Right ventricle myocardium inferior (tissue), 1 donor: ENCODE measurements at regions not wholly inside any gene's neighbourhood (a gene's known extent, or its start where the extent isn't known, plus 50 kb on each side); places are given as distances from the start of the nearest gene placed in this dataset.

Source experiments
- ATAC-seq: fragments of 200-7000 bp; cut with Tn5 transposase; one replicate; pipeline ENCODE4 v1.9.1; 2020; ENCODE audit warnings: mild to moderate bottlenecking, moderate library complexity
- DNase-seq: peaks from one replicate; pipeline ENCODE4 v3.0.0; 2021; ENCODE audit errors: missing footprints
- intact Hi-C: fragments of 100-400 bp; cut with DNase I; formaldehyde crosslinking; loops from one replicate; pipeline ENCODE4 v1.11.0; 2022
- donor health status: DM: no; HTN: yes; CAD: no; lungs with severe emphysema.

GRCh38 chrX:147679356-147680005 is 232.2 kb upstream of the FMR1 start:
- intact Hi-C loops, result no loop called here
- DNase-seq (no peak), ATAC-seq (no peak)

GRCh38 chrX:147680251-147680650 is 231.5 kb upstream of the FMR1 start:
- ATAC-seq (no peak), DNase-seq (no peak)
- intact Hi-C loops, result no loop called here

- intact Hi-C loops, result no loop called here
- ATAC-seq (no peak), DNase-seq (no peak)
These were observed 218.2 kb upstream of the FMR1 start for GRCh38 chrX:147693511-147693910.

- DNase-seq (no peak), ATAC-seq (no peak)
- intact Hi-C loops, result no loop called here
These were observed 212.7 kb upstream of the FMR1 start for GRCh38 chrX:147699061-147699460.

DNA sequence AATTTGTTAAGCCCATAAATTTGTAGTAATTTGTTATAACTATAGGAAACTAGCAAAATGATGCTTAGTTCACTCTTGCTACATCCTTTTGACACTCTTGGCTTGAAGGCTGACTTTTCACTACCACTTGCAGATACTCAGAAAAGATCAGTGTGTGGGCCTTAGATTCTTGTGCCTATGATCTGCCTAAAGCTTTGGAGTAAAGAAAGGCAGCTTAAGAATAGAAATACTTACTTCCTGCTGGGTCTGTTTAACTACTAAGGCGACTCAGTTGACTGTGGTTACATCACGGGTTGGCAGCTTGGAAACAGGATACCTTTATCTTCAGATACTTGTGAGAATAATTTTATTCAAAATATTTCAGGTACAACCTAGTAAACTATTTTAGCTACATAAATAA is 201.4 kb upstream of the FMR1 start:
- no peak for ATAC-seq
- no peak for DNase-seq
- intact Hi-C loops, result no loop called here

- intact Hi-C loops, result no loop called here
- ATAC-seq (no peak), DNase-seq (no peak)
These were observed 178.3 kb upstream of the FMR1 start for GRCh38 chrX:147733369-147733768.

DNA sequence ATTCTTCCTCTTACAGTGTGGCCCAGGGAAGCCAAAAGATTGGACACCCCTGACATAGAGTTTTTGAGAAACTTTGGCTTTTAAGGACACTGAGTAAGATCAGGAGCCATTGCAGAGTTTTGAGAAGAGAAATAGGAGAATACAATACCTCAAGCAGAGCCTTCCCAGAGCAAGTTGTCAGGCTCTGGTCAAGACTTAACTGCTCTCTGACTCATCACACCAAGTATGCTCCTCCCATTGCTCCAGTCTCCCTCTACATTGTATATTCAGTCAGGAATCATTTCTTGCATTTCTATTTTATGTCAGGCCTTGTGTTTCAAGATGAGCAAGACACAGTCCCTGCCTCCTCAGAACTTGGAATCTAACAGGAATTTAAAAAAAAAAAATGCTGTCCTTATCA is 176.4 kb upstream of the FMR1 start:
- ATAC-seq (no peak), DNase-seq (no peak)
- intact Hi-C loops, result no loop called here

DNA sequence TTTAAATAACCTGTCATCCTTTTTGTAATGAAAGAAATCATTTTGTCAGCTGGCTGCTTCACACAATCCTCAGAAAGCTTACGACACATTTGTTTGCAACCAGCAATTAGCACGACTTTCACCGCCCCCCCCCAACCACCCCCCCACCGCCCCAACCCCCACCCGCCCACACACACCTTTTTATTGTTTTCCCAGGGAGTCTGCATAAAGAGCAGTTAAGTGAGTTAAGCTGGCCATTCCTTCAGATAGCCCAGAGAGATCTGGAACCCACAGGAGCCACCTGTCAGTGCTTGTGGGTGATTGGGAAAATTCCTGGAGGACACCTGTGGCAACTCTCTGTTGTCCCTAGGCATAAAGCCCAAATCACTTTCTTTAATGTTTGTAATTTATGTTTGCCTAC is 175.7 kb upstream of the FMR1 start:
- intact Hi-C loops, result no loop called here
- DNase-seq, result no peak
- ATAC-seq, result no peak

- DNase-seq (no peak), ATAC-seq (no peak)
- intact Hi-C loops, result no loop called here
These were observed 174.0 kb upstream of the FMR1 start for GRCh38 chrX:147737690-147738089.

DNA sequence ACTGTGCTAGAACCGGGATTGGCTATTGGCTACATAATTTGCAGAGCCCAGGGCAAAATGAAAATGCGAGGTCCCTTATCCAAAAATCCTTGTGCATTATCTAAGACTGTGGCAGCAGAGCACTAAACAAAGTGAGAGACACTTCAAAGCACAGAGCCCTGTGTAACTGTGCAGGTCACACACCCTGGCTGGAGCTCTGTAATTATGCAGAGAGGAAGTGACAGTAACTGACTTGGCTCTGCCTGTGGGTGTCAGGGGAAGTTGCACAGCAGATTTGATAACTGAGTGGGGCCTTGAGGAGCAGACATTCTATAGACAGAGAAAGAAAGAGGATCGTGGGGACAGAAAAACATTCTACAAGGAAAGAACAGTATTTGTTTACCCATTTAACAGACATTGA is 173.5 kb upstream of the FMR1 start:
- intact Hi-C loops, result no loop called here
- no peak for ATAC-seq

GRCh38 chrX:147739196-147739595 is 172.5 kb upstream of the FMR1 start:
- intact Hi-C loops, result no loop called here

More for the DNA sequence above, 173.5 kb upstream of the FMR1 start:
- no peak for DNase-seq

DNA sequence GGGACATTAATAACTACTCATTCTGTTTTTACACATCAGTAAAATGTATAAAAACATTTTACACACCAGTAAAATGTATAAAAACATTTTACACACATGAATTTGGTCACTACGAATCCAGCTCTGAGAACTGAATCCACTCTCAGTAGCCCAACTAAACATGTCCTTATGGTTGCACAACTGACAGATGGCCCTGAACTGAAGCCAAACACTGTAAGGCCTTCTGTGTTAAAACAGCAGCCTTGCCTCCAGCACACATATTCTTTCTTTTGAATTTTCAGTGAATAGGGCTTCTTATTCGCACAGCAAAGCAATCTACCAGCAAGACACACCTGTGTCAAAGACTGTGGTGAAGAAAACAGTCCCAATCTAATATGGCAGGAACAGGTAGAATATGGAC is 169.9 kb upstream of the FMR1 start:
- no peak for DNase-seq
- no peak for ATAC-seq

More at GRCh38 chrX:147739196-147739595, 172.5 kb upstream of the FMR1 start:
- ATAC-seq, result no peak
- DNase-seq, result no peak

DNA sequence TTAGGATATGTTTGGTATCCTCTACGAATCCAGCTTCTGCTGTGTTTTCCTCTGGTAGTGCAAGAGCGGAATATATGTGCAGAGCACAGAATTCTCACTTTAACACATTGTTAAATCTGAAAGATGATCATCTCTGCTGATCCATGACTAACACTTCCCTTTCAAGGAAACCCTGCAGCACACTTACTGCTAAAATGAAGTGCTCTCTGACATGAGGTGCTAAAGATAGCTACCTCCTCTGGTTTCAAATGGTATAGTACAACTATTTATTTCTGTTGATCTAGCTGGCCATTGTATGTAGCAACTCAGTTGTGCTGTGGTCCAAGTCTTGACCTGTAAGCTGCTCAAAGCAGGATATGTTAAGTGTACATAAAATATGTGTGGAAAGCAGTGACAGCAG is 162.4 kb upstream of the FMR1 start:
- DNase-seq (no peak), ATAC-seq (no peak)
- intact Hi-C loops, result no loop called here

More for the DNA sequence above, 169.9 kb upstream of the FMR1 start:
- intact Hi-C loops, result no loop called here

- ATAC-seq (no peak), DNase-seq (no peak)
- intact Hi-C loops, result no loop called here
These were observed 154.0 kb upstream of the FMR1 start for GRCh38 chrX:147757750-147758149.

DNA sequence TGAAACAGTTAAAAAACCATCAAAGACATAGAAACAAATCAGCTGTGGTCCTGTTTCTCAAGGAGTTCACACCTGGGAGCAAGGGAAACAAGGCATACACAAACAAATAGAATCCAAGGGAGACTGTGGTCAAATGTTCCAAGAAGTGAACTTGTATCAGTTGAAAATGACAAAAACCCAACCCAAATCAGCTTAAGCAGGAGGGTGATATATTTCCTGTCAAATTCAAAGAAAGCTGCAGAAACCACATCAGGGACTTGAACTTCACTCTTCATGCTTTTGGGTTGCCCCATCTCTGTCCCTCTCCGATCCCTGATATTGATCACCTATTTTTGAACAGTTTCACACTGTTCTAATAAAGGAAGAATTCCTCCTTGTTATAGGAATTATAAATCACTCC is 148.6 kb upstream of the FMR1 start:
- no peak for ATAC-seq
- intact Hi-C loops, result no loop called here
- no peak for DNase-seq

GRCh38 chrX:147764868-147765267 is 146.9 kb upstream of the FMR1 start:
- ATAC-seq (no peak), DNase-seq (no peak)
- intact Hi-C loops, result no loop called here

DNA sequence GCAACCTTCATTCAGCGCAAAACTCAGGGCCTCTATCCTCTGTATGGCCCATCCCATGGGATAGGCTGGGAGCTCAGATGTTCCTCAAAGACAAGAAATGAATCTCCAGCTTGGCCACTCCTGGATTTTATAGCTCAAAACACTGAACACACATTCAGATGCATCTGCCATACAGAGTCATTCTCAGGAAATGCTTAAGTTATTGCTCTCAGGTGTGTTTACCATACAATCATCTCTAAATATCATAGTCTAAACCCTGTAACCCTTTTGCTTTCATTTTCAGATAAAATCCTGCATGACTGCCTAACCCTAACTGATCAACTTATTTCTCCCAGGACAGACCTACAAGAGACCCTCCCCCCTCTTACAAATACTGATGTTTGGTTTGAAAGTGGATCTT is 140.9 kb upstream of the FMR1 start:
- intact Hi-C loops, result no loop called here
- no peak for ATAC-seq
- no peak for DNase-seq

DNA sequence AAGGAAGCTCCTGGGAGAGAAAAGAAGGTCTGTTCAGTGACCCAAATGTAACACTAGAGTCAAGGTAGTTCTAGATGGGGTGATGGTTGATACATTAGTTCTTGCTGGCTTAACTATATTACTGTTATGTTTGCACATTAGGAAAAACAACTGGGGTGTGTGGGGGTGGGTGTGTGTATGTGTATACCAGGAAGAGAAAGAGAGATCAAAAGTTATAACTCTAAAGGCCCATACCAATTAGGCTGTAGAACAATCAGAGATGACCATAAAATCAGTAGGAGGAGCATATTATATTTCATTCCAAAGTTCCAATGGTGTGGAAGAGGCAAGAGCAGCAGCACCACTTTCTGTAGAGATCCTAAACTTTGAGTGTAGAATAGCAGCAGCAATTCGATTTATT is 134.7 kb upstream of the FMR1 start:
- ATAC-seq (no peak), DNase-seq (no peak)
- intact Hi-C loops, result no loop called here

DNA sequence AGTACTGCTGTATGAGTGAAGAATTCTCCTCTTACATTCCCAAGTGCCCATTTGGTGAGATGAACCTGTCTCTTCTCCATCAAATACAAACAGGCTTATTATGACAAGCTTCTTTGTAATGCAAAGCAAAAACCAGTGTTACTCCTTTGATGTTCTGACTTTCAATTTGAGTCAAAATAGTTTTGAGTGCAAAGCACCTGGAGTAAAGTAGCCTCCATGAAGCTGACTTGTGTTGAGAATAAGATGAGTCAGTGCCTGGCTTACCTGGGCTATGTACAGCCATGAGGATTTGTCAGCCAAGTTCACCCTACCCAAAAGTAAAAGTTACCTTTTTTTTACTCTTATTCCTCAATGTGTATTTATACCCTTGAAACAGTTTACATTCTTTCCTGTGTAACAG is 132.5 kb upstream of the FMR1 start:
- ATAC-seq (no peak), DNase-seq (no peak)

DNA sequence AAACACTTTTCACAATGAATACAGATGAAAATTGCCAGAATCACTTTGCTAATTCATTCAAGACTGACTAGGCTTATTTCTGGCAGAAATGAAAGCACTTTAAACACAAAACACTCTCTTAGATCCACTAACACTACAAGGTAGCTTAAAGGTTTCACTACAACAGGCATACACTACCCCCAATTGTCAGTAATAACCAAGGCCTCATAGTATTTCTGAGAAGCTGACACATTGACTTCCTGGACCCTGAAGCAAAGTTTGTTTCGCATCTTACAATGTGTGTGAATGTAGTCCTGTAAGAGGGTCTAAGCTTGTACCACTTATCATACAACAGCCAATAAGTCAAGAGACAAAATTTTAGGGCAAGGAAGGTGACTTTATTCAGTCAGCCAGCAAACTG is 129.9 kb upstream of the FMR1 start:
- ATAC-seq (no peak), DNase-seq (no peak)
- intact Hi-C loops, result no loop called here

More for the DNA sequence above, 132.5 kb upstream of the FMR1 start:
- intact Hi-C loops, result no loop called here

DNA sequence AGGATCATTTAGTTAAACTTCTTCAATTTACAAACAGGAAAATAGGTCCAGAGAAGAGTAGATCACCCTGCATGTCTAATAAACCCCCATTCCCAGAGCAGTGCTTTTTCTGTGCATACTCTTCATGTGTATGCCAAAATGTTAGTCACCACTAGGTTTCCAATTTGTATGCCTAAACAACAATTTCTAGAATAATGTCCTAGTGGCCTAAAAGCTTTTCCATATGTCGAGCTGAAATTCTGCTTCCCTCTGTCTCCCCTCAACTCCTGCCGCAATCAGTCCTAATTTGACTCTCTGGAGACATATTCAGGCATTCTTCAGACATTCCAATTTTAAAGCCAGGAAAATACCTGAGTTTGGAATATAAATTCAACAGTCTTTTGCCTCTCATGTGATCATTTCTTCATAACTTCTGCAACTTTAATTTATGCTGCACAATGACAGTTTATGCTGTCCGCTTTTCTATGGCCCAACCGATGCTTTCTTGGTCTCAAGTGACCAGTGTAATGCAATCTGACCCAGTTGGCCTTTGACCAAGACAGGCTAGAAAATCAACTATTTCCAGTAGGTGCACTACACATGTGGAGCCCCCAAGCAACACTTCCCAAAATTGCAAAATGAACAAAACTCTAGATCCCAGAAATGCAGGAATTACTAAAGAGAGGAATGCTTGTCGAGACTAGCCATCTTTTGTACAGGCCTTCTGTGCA is 122.9 kb upstream of the FMR1 start:
- no peak for ATAC-seq
- intact Hi-C loops, result no loop called here
- no peak for DNase-seq
